Activated CD4-positive, alpha-beta T cell treated with anti-CD3 and anti-CD28 coated beads, Interleukin-2, amount 10 ng/mL, durations not matched to agents 7 days and 5 days (primary cell): ENCODE measurements at regions not wholly inside any gene's neighbourhood (a gene's known extent, or its start where the extent isn't known, plus 50 kb on each side); places are given as distances from the start of the nearest gene placed in this dataset.

Experiments
- CTCF ChIA-PET: fragments of 350-600 bp; sonication (Branson Sonifier 250); formaldehyde crosslinking; loops from one replicate; lab custom pipeline; 2021; ENCODE audit warnings: antibody characterized with exemption; lab: Charles Lee
- POLR2A ChIA-PET: fragments of 350-600 bp; sonication (Branson Sonifier 250); formaldehyde crosslinking; loops from one replicate; lab custom pipeline; 2021; ENCODE audit warnings: antibody characterized with exemption; lab: Charles Lee
- DNase-seq: peaks from one replicate; pipeline ENCODE4 v3.0.0-alpha.2; 2020
- H3K27ac Mint-ChIP-seq: one replicate; pipeline ENCODE4 v1.8.0; 2021; ENCODE audit warnings: mild to moderate bottlenecking, moderate library complexity, mixed read lengths
- H3K27me3 Mint-ChIP-seq: one replicate; pipeline ENCODE4 v1.8.0; 2021; ENCODE audit warnings: mixed read lengths
- H3K36me3 Mint-ChIP-seq: one replicate; pipeline ENCODE4 v1.8.0; 2021; ENCODE audit warnings: low read depth, mixed read lengths
- H3K4me1 Mint-ChIP-seq: one replicate; pipeline ENCODE4 v1.8.0; 2021; ENCODE audit warnings: mixed read lengths
- H3K4me3 Mint-ChIP-seq: one replicate; pipeline ENCODE4 v1.8.0; 2021; ENCODE audit warnings: mild to moderate bottlenecking, moderate library complexity, mixed read lengths
- H3K9me3 Mint-ChIP-seq: one replicate; pipeline ENCODE4 v1.8.0; 2021; ENCODE audit warnings: mixed read lengths

DNA sequence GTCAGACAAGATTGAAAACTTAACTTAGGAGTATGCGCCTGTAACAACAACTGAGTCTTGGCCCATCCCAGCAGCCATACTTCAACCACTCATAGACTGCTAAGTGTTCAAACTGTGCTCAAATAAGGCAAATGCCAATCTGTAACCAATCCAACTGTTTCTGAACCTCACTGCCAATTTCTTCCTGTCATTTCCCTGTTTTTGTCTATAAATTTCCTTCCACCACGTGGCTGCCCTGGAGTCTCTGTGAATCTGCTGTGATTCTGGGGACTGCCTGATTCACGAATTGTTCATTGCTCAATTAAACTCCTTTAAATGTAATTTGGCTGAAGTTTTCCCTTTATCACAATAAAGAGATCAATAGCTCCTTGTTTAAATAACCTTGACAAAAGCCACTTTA lies 50.8 kb upstream of the FREM2 start:
- H3K9me3 Mint-ChIP-seq: no peaks in the 10 kb centered on the region
- DNase-seq: no peak
- no peak overlapping the region for H3K27ac Mint-ChIP-seq
- no peaks in the 10 kb centered on the region for H3K4me1 Mint-ChIP-seq
- H3K4me3 Mint-ChIP-seq: no peak overlapping the region
- POLR2A ChIA-PET: no interaction called here
- H3K36me3 Mint-ChIP-seq: no peaks in the 10 kb centered on the region
- CTCF ChIA-PET: no interaction called here
- peaks cover 2% of the 10 kb centered on the region for H3K27me3 Mint-ChIP-seq

DNA sequence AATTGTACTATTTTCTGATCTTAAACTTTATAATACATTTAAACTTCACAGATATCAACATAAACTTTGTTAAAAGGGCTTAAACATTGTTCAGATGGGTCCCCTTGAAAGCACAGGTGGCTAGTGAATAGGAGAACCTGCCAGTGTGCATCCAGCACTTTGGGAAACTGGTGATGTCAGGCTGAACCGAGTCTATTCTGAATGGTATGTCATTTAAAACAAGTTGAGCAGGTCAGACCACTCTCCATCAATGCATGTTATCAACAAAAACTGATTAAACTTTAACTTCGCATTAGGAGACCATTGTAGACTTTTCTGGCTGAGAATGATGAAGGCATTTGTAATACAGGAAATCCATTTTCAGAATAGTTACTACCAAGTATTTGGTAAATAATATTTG lies 50.1 kb upstream of the FREM2 start:
- H3K27me3 Mint-ChIP-seq: peaks cover 2% of the 10 kb centered on the region

More for the DNA sequence above, 50.1 kb upstream of the FREM2 start:
- Mint-ChIP-seq H3K36me3 (no peaks in the 10 kb centered on the region), H3K27ac (no peak overlapping the region), H3K4me1 (no peaks in the 10 kb centered on the region), H3K9me3 (no peaks in the 10 kb centered on the region), H3K4me3 (no peak overlapping the region)
- CTCF ChIA-PET: no interaction called here
- POLR2A ChIA-PET: no interaction called here
- DNase-seq: no peak
